ENCODE measurements at regions not wholly inside any gene's neighbourhood (a gene's known extent, or its start where the extent isn't known, plus 50 kb on each side); places are given as distances from the start of the nearest gene placed in this dataset.
"Not testable (repeated sequence)": the region's sequence is repeated elsewhere in the genome, so short reads cannot be mapped to it uniquely, and the experiment has no call there.

DNA sequence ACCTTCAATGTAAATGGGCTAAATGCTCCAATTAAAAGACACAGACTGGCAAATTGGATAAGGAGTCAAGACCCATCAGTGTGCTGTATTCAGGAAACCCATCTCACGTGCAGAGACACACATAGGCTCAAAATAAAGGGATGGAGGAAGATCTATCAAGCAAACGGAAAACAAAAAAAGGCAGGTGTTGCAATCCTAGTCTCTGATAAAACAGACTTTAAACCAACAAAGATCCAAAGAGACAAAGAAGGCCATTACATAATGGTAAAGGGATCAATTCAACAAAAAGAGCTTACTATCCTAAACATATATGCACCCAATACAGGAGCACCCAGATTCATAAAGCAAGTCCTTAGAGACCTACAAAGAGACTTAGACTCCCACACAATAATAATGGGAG is 161.6 kb downstream of the AHSP start:
- TF ChIP-seq, protein P1, sequence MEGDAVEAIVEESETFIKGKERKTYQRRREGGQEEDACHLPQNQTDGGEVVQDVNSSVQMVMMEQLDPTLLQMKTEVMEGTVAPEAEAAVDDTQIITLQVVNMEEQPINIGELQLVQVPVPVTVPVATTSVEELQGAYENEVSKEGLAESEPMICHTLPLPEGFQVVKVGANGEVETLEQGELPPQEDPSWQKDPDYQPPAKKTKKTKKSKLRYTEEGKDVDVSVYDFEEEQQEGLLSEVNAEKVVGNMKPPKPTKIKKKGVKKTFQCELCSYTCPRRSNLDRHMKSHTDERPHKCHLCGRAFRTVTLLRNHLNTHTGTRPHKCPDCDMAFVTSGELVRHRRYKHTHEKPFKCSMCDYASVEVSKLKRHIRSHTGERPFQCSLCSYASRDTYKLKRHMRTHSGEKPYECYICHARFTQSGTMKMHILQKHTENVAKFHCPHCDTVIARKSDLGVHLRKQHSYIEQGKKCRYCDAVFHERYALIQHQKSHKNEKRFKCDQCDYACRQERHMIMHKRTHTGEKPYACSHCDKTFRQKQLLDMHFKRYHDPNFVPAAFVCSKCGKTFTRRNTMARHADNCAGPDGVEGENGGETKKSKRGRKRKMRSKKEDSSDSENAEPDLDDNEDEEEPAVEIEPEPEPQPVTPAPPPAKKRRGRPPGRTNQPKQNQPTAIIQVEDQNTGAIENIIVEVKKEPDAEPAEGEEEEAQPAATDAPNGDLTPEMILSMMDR (IDR thresholded peaks at IDR 0.05 in 2 of 3, conservative IDR thresholded peaks at IDR 0.05 in 1 of 3; ENCODE audit: borderline replicate concordance in 1 of 3, insufficient read depth in 1 of 3, low read depth in 2 of 3, low read length in 2 of 3), result not testable (repeated sequence)
- TF ChIP-seq, protein P2, sequence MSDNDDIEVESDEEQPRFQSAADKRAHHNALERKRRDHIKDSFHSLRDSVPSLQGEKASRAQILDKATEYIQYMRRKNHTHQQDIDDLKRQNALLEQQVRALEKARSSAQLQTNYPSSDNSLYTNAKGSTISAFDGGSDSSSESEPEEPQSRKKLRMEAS (IDR thresholded peaks at IDR 0.05), result not testable (repeated sequence)
- not testable (repeated sequence) for TF ChIP-seq CEBPB (IDR thresholded peaks at IDR 0.05; ENCODE audit: low read depth); REST (IDR thresholded peaks at IDR 0.05; ENCODE audit: low read depth); EZH2phosphoT487 (IDR thresholded peaks at IDR 0.05; ENCODE audit: borderline replicate concordance); POLR2A (IDR thresholded peaks at IDR 0.05; ENCODE audit: borderline replicate concordance, extremely low read depth, insufficient read depth, insufficient read length); SP1 (IDR thresholded peaks at IDR 0.05; ENCODE audit: low read depth)
- TF ChIP-seq, protein P3, sequence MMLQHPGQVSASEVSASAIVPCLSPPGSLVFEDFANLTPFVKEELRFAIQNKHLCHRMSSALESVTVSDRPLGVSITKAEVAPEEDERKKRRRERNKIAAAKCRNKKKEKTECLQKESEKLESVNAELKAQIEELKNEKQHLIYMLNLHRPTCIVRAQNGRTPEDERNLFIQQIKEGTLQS (IDR thresholded peaks at IDR 0.05), result not testable (repeated sequence)

Data from HCT116 (cell line).